DND-41 (cell line): ENCODE measurements at regions not wholly inside any gene's neighbourhood (a gene's known extent, or its start where the extent isn't known, plus 50 kb on each side); places are given as distances from the start of the nearest gene placed in this dataset.

ENCODE experiments used
- CTCF ChIP-seq: IDR thresholded peaks from 2 replicates; pipeline ENCODE4 v1.5.1; 2012; ENCODE audit warnings: borderline replicate concordance, low read length, moderate library complexity, mild to moderate bottlenecking; ENCODE audit not compliant: poor library complexity, severe bottlenecking; ENCODE audit errors: extremely low read depth
- EZH2 ChIP-seq: IDR thresholded peaks from 3 replicates; pipeline ENCODE4 v1.6.1; 2012; ENCODE audit warnings: borderline replicate concordance, low read depth, mild to moderate bottlenecking, moderate library complexity, low read length, inconsistent platforms; ENCODE audit not compliant: severe bottlenecking

DNA sequence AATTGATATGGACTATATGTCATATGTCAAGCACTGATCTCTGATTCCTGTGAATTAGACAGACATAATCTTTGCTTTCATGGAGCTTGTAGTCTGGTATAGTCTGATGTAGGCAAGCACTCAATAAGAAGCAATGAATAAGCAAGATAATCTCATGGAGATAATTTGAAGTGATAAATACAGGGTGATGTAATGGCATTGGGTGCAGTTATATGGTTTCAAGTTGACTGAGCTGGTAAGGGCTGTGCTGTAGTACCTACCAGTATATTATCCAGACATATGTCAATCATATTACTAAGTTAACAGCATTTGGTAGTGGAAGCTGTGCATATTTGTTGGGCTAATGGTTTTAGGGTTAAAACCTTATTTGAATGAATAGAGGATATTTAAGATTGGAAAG is 117.5 kb upstream of the PRPS1L1 start:
- TF ChIP-seq CTCF (no peak), EZH2 (no peak)
